ENCODE measurements at regions not wholly inside any gene's neighbourhood (a gene's known extent, or its start where the extent isn't known, plus 50 kb on each side); places are given as distances from the start of the nearest gene placed in this dataset.
A peak's percentile ranks its signal among the peaks of the same experiment; 100 is the strongest.

DNA sequence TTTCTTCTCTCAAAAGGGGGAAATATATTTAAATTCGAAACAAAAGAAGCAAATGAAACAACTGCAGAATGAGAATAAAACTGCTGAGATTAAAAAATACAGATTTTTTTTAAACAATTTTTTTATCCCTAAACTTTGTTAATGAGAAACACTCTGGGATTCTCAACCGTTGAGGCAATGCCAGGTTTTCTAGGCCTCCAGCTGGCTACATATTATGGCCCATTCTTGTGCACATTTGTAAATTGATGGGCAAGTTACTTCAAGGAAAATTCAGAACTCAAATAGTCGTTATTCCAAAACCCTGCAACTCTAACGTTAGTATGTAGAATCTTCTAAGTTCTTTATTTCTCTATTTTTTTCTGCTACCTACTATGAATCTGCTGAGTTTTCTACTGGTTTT, 239.3 kb upstream of the WSCD1 start:
- H3K9ac ChIP-seq (ENCODE audit: low read length), result no peak overlapping the region
- H4K20me1 ChIP-seq (ENCODE audit: insufficient read depth, low read length), result no peaks in the 10 kb centered on the region
- H3K4me1 ChIP-seq (ENCODE audit: low read length), result 0 out of 2 replicates have a peak, but pooled peaks cover 4% of the 10 kb centered on the region
- no peaks in the 10 kb centered on the region for H3K27me3 ChIP-seq (ENCODE audit: low read depth, low read length)
- H3K4me3 ChIP-seq (ENCODE audit: low read length), result no peak overlapping the region
- TF ChIP-seq CTCF (IDR thresholded peaks at IDR 0.05; ENCODE audit: low read depth, low read length) (no peak), EZH2phosphoT487 (IDR thresholded peaks at IDR 0.05; ENCODE audit: low read depth) (no peak)
- H3K27ac ChIP-seq (ENCODE audit: low read length), result no peak overlapping the region
- no peaks in the 10 kb centered on the region for H3K36me3 ChIP-seq (replicated peaks; ENCODE audit: low read depth, low read length)
- H3K9me3 ChIP-seq (ENCODE audit: insufficient read depth, low read length), result no peaks in the 10 kb centered on the region
- H3K4me2 ChIP-seq (ENCODE audit: low read length), result no peak overlapping the region
- no peak overlapping the region for H2AFZ ChIP-seq (ENCODE audit: low read depth, low read length)
- no peaks in the 10 kb centered on the region for H3K79me2 ChIP-seq (ENCODE audit: low read length)

DNA sequence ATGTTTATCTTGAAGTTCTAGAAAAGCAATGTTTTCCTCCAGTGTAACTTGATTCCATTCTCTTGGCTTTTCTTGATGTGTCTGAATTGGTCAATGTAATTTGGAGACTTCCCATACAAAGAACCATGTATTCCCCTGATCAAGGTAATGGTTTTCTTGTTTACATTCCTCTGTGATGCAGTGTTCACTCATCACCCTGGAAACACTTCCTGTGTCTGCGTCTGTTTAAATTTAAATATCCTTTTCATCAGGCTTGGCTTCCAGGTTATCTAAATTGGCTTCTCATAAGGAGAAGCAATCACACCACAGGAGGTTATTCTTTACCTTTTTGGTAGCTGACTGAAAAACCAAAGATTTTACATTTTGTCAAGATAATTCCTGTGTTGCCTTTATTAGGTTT, 237.3 kb upstream of the WSCD1 start:
- TF ChIP-seq CTCF (IDR thresholded peaks at IDR 0.05; ENCODE audit: low read depth, low read length), result no peak
- no peak for TF ChIP-seq EZH2phosphoT487 (IDR thresholded peaks at IDR 0.05; ENCODE audit: low read depth)
- H4K20me1 ChIP-seq (ENCODE audit: insufficient read depth, low read length), result no peaks in the 10 kb centered on the region
- H3K4me1 ChIP-seq (ENCODE audit: low read length), result 0 out of 2 replicates have a peak, but pooled peaks cover 4% of the 10 kb centered on the region
- no peak overlapping the region for H2AFZ ChIP-seq (ENCODE audit: low read depth, low read length)
- no peak overlapping the region for H3K4me2 ChIP-seq (ENCODE audit: low read length)
- H3K27ac ChIP-seq (ENCODE audit: low read length), result no peak overlapping the region
- H3K9me3 ChIP-seq (ENCODE audit: insufficient read depth, low read length), result no peaks in the 10 kb centered on the region
- no peak overlapping the region for H3K4me3 ChIP-seq (ENCODE audit: low read length)
- H3K9ac ChIP-seq (ENCODE audit: low read length), result no peak overlapping the region
- H3K79me2 ChIP-seq (ENCODE audit: low read length), result no peaks in the 10 kb centered on the region
- H3K27me3 ChIP-seq (ENCODE audit: low read depth, low read length), result no peaks in the 10 kb centered on the region
- H3K36me3 ChIP-seq (replicated peaks; ENCODE audit: low read depth, low read length), result no peaks in the 10 kb centered on the region

- H3K4me3 ChIP-seq (ENCODE audit: low read length), result no peak overlapping the region
- no peak overlapping the region for H3K9ac ChIP-seq (ENCODE audit: low read length)
- no peak overlapping the region for H3K4me2 ChIP-seq (ENCODE audit: low read length)
- no peaks in the 10 kb centered on the region for H4K20me1 ChIP-seq (ENCODE audit: insufficient read depth, low read length)
- H3K36me3 ChIP-seq (replicated peaks; ENCODE audit: low read depth, low read length), result no peaks in the 10 kb centered on the region
- H3K79me2 ChIP-seq (ENCODE audit: low read length), result no peaks in the 10 kb centered on the region
- 0 out of 2 replicates have a peak, but pooled peaks cover 4% of the 10 kb centered on the region for H3K4me1 ChIP-seq (ENCODE audit: low read length)
- no peaks in the 10 kb centered on the region for H3K9me3 ChIP-seq (ENCODE audit: insufficient read depth, low read length)
- no peak overlapping the region for H2AFZ ChIP-seq (ENCODE audit: low read depth, low read length)
- H3K27ac ChIP-seq (ENCODE audit: low read length), result no peak overlapping the region
- H3K27me3 ChIP-seq (ENCODE audit: low read depth, low read length), result no peaks in the 10 kb centered on the region
- TF ChIP-seq EZH2phosphoT487 (IDR thresholded peaks at IDR 0.05; ENCODE audit: low read depth) (no peak), CTCF (IDR thresholded peaks at IDR 0.05; ENCODE audit: low read depth, low read length) (no peak)
Observed at GRCh38 chr17:5837055-5837491, 233.1 kb upstream of the WSCD1 start.

- no peak overlapping the region for H3K9ac ChIP-seq (ENCODE audit: low read length)
- H2AFZ ChIP-seq (ENCODE audit: low read depth, low read length), result no peak overlapping the region
- no peaks in the 10 kb centered on the region for H3K27me3 ChIP-seq (ENCODE audit: low read depth, low read length)
- H3K9me3 ChIP-seq (ENCODE audit: insufficient read depth, low read length), result no peaks in the 10 kb centered on the region
- H4K20me1 ChIP-seq (ENCODE audit: insufficient read depth, low read length), result no peaks in the 10 kb centered on the region
- no peak overlapping the region for H3K27ac ChIP-seq (ENCODE audit: low read length)
- H3K4me2 ChIP-seq (ENCODE audit: low read length), result no peak overlapping the region
- H3K36me3 ChIP-seq (replicated peaks; ENCODE audit: low read depth, low read length), result no peaks in the 10 kb centered on the region
- 0 out of 2 replicates have a peak, but pooled peaks cover 4% of the 10 kb centered on the region for H3K4me1 ChIP-seq (ENCODE audit: low read length)
- TF ChIP-seq CTCF (IDR thresholded peaks at IDR 0.05; ENCODE audit: low read depth, low read length) (peak; percentile 38), EZH2phosphoT487 (IDR thresholded peaks at IDR 0.05; ENCODE audit: low read depth) (no peak)
- no peaks in the 10 kb centered on the region for H3K79me2 ChIP-seq (ENCODE audit: low read length)
- H3K4me3 ChIP-seq (ENCODE audit: low read length), result no peak overlapping the region
Observed at GRCh38 chr17:5838661-5839300, 231.4 kb upstream of the WSCD1 start.
